ENCODE measurements at regions not wholly inside any gene's neighbourhood (a gene's known extent, or its start where the extent isn't known, plus 50 kb on each side); places are given as distances from the start of the nearest gene placed in this dataset.

DNA sequence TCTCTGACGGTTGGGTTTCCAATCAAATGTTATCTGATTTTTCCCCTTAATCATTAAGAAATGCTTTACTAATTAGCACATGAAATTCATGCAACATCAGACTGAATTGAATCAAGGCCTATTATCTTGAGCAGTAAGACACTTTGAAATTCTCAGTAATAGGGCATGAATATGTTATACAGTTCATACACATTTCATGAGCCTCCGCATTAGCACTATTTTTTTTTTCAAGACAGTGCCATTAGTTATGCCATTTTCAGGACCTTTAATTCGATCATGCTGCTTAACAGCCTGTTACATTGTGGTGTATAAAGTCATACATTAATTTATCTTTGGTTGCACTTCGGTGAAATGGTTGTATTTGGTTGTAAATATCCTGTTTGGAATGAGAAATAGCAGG is 862.6 kb upstream of the GOT2 start (continued):
- TF ChIP-seq CEBPB (IDR thresholded peaks at IDR 0.05; ENCODE audit: borderline replicate concordance in 1 of 2, low read depth in 2 of 2, low read length in 2 of 2) (no peak), PAX8 (IDR thresholded peaks at IDR 0.05) (no peak), IKZF1 (conservative IDR thresholded peaks at IDR 0.05) (no peak), NKRF (conservative IDR thresholded peaks at IDR 0.05) (no peak), MYB (IDR thresholded peaks at IDR 0.05; ENCODE audit: borderline replicate concordance, low read depth, low read length) (no peak), PML (IDR thresholded peaks at IDR 0.05; ENCODE audit: low read length) (no peak), CHD4 (IDR thresholded peaks at IDR 0.05) (no peak)

GRCh38 chr16:59593194-59593661 is 859.1 kb upstream of the GOT2 start:
- Histone ChIP-seq H3K27ac (ENCODE audit: control insufficient read depth, insufficient read depth) (no peak overlapping the region), H4K20me1 (ENCODE audit: control insufficient read depth, insufficient read depth) (no peaks in the 10 kb centered on the region), H3K27me3 (replicated peaks in 1 of 2; ENCODE audit: control insufficient read depth in 2 of 2, insufficient read depth in 2 of 2, low read length in 1 of 2) (no peaks in the 10 kb centered on the region), H3K4me3 (no peak overlapping the region), H3K9ac (ENCODE audit: control insufficient read depth, insufficient read depth, low read length) (no peak overlapping the region), H3K36me3 (ENCODE audit: control insufficient read depth in 2 of 2, insufficient read depth in 2 of 2, low read length in 1 of 2) (no peaks in the 10 kb centered on the region), H3K9me3 (replicated peaks; ENCODE audit: control insufficient read depth, insufficient read depth, low read length) (no peaks in the 10 kb centered on the region), H3K4me1 (ENCODE audit: control insufficient read depth, insufficient read depth, low read length) (no peaks in the 10 kb centered on the region), H2AFZ (ENCODE audit: control insufficient read depth, low read depth, low read length) (no peak overlapping the region), H3K4me2 (ENCODE audit: control insufficient read depth, insufficient read depth) (no peak overlapping the region), H3K79me2 (ENCODE audit: control insufficient read depth, insufficient read depth, low read length) (no peaks in the 10 kb centered on the region)
- 14% methylated on average over 2 of the region's 2 CpGs for WGBS (ENCODE audit: insufficient coverage, insufficient replicate concordance, low lambda C conversion rate, missing lambda C conversion rate)
- RAD21 ChIA-PET (ENCODE audit: unreplicated experiment) = no interaction called here
- SMC1A ChIA-PET (ENCODE audit: uncharacterized antibody, unreplicated experiment) = no interaction called here
- in situ Hi-C loops (cut with MboI) = no loop called here
- no TSS peak for BruUV-seq (replicated peaks)
- POLR2A ChIA-PET = no interaction called here
- DNase-seq (ENCODE audit: low read depth, low spot score) (no peak), FAIRE-seq (no peak), ATAC-seq (no peak)
- intact Hi-C loops (cut with micrococcal nuclease; ENCODE audit: unreplicated experiment) = no loop called here
- CTCF ChIA-PET = no interaction called here
- TF ChIP-seq NFIC (IDR thresholded peaks at IDR 0.05; ENCODE audit: low read depth, low read length) (no peak), PML (IDR thresholded peaks at IDR 0.05; ENCODE audit: low read length) (no peak), CEBPB (IDR thresholded peaks at IDR 0.05; ENCODE audit: borderline replicate concordance in 1 of 2, low read depth in 2 of 2, low read length in 2 of 2) (no peak), NKRF (conservative IDR thresholded peaks at IDR 0.05) (no peak), NFXL1 (IDR thresholded peaks at IDR 0.05; ENCODE audit: borderline replicate concordance) (no peak), ELK1 (IDR thresholded peaks at IDR 0.05; ENCODE audit: low read depth, low read length) (no peak), E2F4 (IDR thresholded peaks at IDR 0.05; ENCODE audit: low read depth, low read length) (no peak), ZSCAN29 (IDR thresholded peaks at IDR 0.05) (no peak), SP1 (IDR thresholded peaks at IDR 0.05; ENCODE audit: low read depth, low read length) (no peak)
- TF ChIP-seq, protein P1, sequence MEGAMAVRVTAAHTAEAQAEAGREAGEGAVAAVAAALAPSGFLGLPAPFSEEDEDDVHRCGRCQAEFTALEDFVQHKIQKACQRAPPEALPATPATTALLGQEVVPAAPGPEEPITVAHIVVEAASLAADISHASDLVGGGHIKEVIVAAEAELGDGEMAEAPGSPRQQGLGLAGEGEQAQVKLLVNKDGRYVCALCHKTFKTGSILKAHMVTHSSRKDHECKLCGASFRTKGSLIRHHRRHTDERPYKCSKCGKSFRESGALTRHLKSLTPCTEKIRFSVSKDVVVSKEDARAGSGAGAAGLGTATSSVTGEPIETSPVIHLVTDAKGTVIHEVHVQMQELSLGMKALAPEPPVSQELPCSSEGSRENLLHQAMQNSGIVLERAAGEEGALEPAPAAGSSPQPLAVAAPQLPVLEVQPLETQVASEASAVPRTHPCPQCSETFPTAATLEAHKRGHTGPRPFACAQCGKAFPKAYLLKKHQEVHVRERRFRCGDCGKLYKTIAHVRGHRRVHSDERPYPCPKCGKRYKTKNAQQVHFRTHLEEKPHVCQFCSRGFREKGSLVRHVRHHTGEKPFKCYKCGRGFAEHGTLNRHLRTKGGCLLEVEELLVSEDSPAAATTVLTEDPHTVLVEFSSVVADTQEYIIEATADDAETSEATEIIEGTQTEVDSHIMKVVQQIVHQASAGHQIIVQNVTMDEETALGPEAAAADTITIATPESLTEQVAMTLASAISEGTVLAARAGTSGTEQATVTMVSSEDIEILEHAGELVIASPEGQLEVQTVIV (IDR thresholded peaks at IDR 0.05; ENCODE audit: borderline replicate concordance, partially characterized antibody) = no peak
